HG03575 (cell line): ENCODE measurements at regions not wholly inside any gene's neighbourhood (a gene's known extent, or its start where the extent isn't known, plus 50 kb on each side); places are given as distances from the start of the nearest gene placed in this dataset.

Source experiments
- ATAC-seq: cut with Tn5 transposase; IDR thresholded peaks from one replicate; pipeline ENCODE4 v1.9.1; 2021; ENCODE audit not compliant: unreplicated experiment, insufficient number of reproducible peaks, low FRiP score; ENCODE audit errors: extremely low read depth

- no peak for ATAC-seq
These were observed 65.7 kb downstream of the TMEM18 start for GRCh38 chr2:611519-611918.

- ATAC-seq: no peak
These were observed 66.7 kb downstream of the TMEM18 start for GRCh38 chr2:610491-610890.

- ATAC-seq: no peak
These were observed 67.3 kb downstream of the TMEM18 start for GRCh38 chr2:609881-610280.

GRCh38 chr2:609449-609848 is 67.8 kb downstream of the TMEM18 start:
- no peak for ATAC-seq

GRCh38 chr2:608711-609110 is 68.5 kb downstream of the TMEM18 start:
- no peak for ATAC-seq

- no peak for ATAC-seq
These were observed 68.9 kb downstream of the TMEM18 start for GRCh38 chr2:608297-608696.

- no peak for ATAC-seq
These were observed 69.5 kb downstream of the TMEM18 start for GRCh38 chr2:607709-608108.

GRCh38 chr2:607172-607571 is 70.0 kb downstream of the TMEM18 start:
- ATAC-seq: no peak

GRCh38 chr2:605674-606608 is 71.3 kb downstream of the TMEM18 start:
- no peak for ATAC-seq

GRCh38 chr2:604854-605524 is 72.2 kb downstream of the TMEM18 start:
- ATAC-seq: no peak

- no peak for ATAC-seq
These were observed 72.8 kb downstream of the TMEM18 start for GRCh38 chr2:604385-604784.

GRCh38 chr2:603869-604268 is 73.3 kb downstream of the TMEM18 start:
- ATAC-seq: no peak

- ATAC-seq: no peak
These were observed 73.8 kb downstream of the TMEM18 start for GRCh38 chr2:603427-603826.

- no peak for ATAC-seq
These were observed 74.4 kb downstream of the TMEM18 start for GRCh38 chr2:602571-603359.

- ATAC-seq: no peak
These were observed 75.3 kb downstream of the TMEM18 start for GRCh38 chr2:601806-602455.

GRCh38 chr2:601387-601698 is 75.9 kb downstream of the TMEM18 start:
- ATAC-seq: no peak

- no peak for ATAC-seq
These were observed 76.4 kb downstream of the TMEM18 start for GRCh38 chr2:600542-601386.

- ATAC-seq: no peak
These were observed 77.6 kb downstream of the TMEM18 start for GRCh38 chr2:599601-600000.
